ENCODE measurements at regions not wholly inside any gene's neighbourhood (a gene's known extent, or its start where the extent isn't known, plus 50 kb on each side); places are given as distances from the start of the nearest gene placed in this dataset.
A peak's percentile ranks its signal among the peaks of the same experiment; 100 is the strongest.

DNA sequence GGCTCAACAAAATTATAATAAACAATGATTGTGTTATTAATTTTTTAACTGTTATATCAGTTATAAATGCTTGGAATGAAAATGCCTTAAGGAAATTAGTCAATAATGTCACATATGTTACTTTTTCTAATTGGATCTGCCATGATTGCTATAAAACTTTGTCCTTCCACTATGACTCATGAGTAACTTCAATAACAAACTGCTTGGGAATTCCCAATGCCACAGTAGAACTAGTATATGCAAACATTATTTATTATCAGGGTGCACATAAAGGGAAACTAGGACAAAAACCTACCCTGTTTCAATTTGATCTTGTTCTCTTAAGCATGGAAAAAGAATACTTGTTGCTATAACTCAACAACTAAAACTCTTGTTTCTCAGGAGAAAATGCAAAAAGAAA, 59.1 kb upstream of the PDC start:
- no peaks in the 10 kb centered on the region for H3K79me2 ChIP-seq (ENCODE audit: control insufficient read depth, insufficient read depth, low read length)
- no peaks in the 10 kb centered on the region for H3K4me1 ChIP-seq (ENCODE audit: control insufficient read depth, insufficient read depth, low read length)
- H3K4me2 ChIP-seq (ENCODE audit: control insufficient read depth, insufficient read depth) = no peak overlapping the region
- SMC1A ChIA-PET (ENCODE audit: uncharacterized antibody, unreplicated experiment) = no interaction called here
- no TSS peak for BruUV-seq (replicated peaks)
- ATAC-seq (0 out of 3 replicates have a peak, but pooled peaks have one; percentile 29), DNase-seq (ENCODE audit: low read depth, low spot score) (no peak), FAIRE-seq (no peak)
- H3K4me3 ChIP-seq = no peak overlapping the region
- no peaks in the 10 kb centered on the region for H4K20me1 ChIP-seq (ENCODE audit: control insufficient read depth, insufficient read depth)
- H3K9ac ChIP-seq (ENCODE audit: control insufficient read depth, insufficient read depth, low read length) = no peak overlapping the region
- in situ Hi-C loops (cut with MboI) (no loop called here), intact Hi-C loops (cut with micrococcal nuclease; ENCODE audit: unreplicated experiment) (no loop called here)
- TF ChIP-seq FOXM1 (IDR thresholded peaks at IDR 0.05; ENCODE audit: low read depth, low read length) = peak; percentile 22; the same call in 1 of the 2 replicates
- TF ChIP-seq PAX8 (IDR thresholded peaks at IDR 0.05) = no peak
- no peaks in the 10 kb centered on the region for H3K27me3 ChIP-seq (replicated peaks in 1 of 2; ENCODE audit: control insufficient read depth in 2 of 2, insufficient read depth in 2 of 2, low read length in 1 of 2)
- POLR2A ChIA-PET = no interaction called here
- RAD21 ChIA-PET (ENCODE audit: unreplicated experiment) = no interaction called here
- H2AFZ ChIP-seq (ENCODE audit: control insufficient read depth, low read depth, low read length) = no peak overlapping the region
- no peaks in the 10 kb centered on the region for H3K36me3 ChIP-seq (ENCODE audit: control insufficient read depth in 2 of 2, insufficient read depth in 2 of 2, low read length in 1 of 2)
- CTCF ChIA-PET = no interaction called here
- peaks cover 4% of the 10 kb centered on the region; the same call in 1 of the 3 replicates for H3K9me3 ChIP-seq (replicated peaks; ENCODE audit: control insufficient read depth, insufficient read depth, low read length)
- no peak overlapping the region for H3K27ac ChIP-seq (ENCODE audit: control insufficient read depth, insufficient read depth)

DNA sequence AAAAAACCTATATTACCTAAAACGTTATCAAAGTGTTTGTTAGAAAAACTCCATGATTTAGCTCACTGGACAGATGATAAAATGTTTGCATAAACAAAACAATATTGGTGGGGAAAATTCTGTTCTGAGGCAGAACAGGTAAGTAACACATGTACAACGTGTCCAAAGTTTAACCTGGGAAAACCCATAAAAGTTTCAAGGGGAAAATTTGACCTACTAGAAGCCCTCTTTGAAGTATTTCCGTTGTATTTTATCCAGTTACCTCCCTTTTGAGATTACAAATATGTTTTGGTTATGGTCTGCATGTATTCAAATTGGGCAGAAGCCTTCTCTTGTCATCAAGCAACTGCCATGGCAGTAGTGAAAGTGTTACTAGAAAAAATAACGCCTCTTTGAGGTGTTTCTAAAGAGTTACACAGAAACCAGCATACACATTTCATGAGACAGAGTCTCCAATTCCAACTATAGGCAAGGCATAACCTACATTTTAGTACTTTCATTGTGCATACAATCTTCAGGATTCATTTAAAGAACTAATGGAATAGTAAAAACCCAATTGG, 58.0 kb upstream of the PDC start:
- no peak overlapping the region for H3K9ac ChIP-seq (ENCODE audit: control insufficient read depth, insufficient read depth, low read length)
- H2AFZ ChIP-seq (ENCODE audit: control insufficient read depth, low read depth, low read length) = no peak overlapping the region; the same call in 1 of the 2 replicates
- ChIA-PET SMC1A (ENCODE audit: uncharacterized antibody, unreplicated experiment) (interaction anchor here (0.9 to 1.7 kb wide), 4 partner anchors 31 to 111 kb away, joined by 3 to 5 read pairs (median 3); no protein-coding TSS in a partner anchor), CTCF (no interaction called here), RAD21 (ENCODE audit: unreplicated experiment) (interaction anchor here (1.2 to 1.4 kb wide), 2 partner anchors 31 to 35 kb away, joined by 3 read pairs; no protein-coding TSS in a partner anchor), POLR2A (no interaction called here)
- no peak overlapping the region for H3K4me2 ChIP-seq (ENCODE audit: control insufficient read depth, insufficient read depth)
- no peaks in the 10 kb centered on the region for H3K27me3 ChIP-seq (replicated peaks in 1 of 2; ENCODE audit: control insufficient read depth in 2 of 2, insufficient read depth in 2 of 2, low read length in 1 of 2)
- intact Hi-C loops (cut with micrococcal nuclease; ENCODE audit: unreplicated experiment) (no loop called here), in situ Hi-C loops (cut with MboI) (no loop called here)
- H3K9me3 ChIP-seq (replicated peaks; ENCODE audit: control insufficient read depth, insufficient read depth, low read length) = peaks cover 2% of the 10 kb centered on the region; the same call in 1 of the 3 replicates
- H4K20me1 ChIP-seq (ENCODE audit: control insufficient read depth, insufficient read depth) = no peaks in the 10 kb centered on the region
- TF ChIP-seq NR2C1 (IDR thresholded peaks at IDR 0.05) = no peak
- no peak for TF ChIP-seq ETV6 (conservative IDR thresholded peaks at IDR 0.05 in 1 of 2, IDR thresholded peaks at IDR 0.05 in 1 of 2; ENCODE audit: borderline replicate concordance in 1 of 2, low read depth in 1 of 2)
- TF ChIP-seq SUZ12 (IDR thresholded peaks at IDR 0.05; ENCODE audit: unreplicated experiment) = no peak
- TF ChIP-seq RUNX3 (IDR thresholded peaks at IDR 0.05; ENCODE audit: low read length) = 0 out of 2 replicates have a peak, but pooled peaks have one; percentile 11
- 0 out of 2 replicates have a peak, but pooled peaks have one; percentile 50 for TF ChIP-seq ZNF217 (IDR thresholded peaks at IDR 0.05)
- TF ChIP-seq, protein P1, sequence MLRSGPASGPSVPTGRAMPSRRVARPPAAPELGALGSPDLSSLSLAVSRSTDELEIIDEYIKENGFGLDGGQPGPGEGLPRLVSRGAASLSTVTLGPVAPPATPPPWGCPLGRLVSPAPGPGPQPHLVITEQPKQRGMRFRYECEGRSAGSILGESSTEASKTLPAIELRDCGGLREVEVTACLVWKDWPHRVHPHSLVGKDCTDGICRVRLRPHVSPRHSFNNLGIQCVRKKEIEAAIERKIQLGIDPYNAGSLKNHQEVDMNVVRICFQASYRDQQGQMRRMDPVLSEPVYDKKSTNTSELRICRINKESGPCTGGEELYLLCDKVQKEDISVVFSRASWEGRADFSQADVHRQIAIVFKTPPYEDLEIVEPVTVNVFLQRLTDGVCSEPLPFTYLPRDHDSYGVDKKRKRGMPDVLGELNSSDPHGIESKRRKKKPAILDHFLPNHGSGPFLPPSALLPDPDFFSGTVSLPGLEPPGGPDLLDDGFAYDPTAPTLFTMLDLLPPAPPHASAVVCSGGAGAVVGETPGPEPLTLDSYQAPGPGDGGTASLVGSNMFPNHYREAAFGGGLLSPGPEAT (IDR thresholded peaks at IDR 0.05; ENCODE audit: low read depth) = 0 out of 2 replicates have a peak, but pooled peaks have one; percentile 40
- TF ChIP-seq NFIC (IDR thresholded peaks at IDR 0.05; ENCODE audit: low read depth, low read length) = peak; percentile 53; the same call in 1 of the 2 replicates
- TF ChIP-seq TCF7 (IDR thresholded peaks at IDR 0.05; ENCODE audit: borderline replicate concordance) = peak; percentile 10; the same call in 1 of the 2 replicates
- 0 out of 4 replicates have a peak, but pooled peaks of 1 of the 2 experiments have one; percentile 5 for TF ChIP-seq BHLHE40 (IDR thresholded peaks at IDR 0.05; ENCODE audit: borderline replicate concordance in 1 of 2, low read depth in 2 of 2, low read length in 1 of 2)
- peak; percentile 87 for ATAC-seq
- BruUV-seq (replicated peaks) = no TSS peak
- H3K27ac ChIP-seq (ENCODE audit: control insufficient read depth, insufficient read depth) = no peak overlapping the region
- 4% methylated on average over 4 of the region's 4 CpGs for WGBS (ENCODE audit: insufficient coverage, insufficient replicate concordance, low lambda C conversion rate, missing lambda C conversion rate)
- H3K79me2 ChIP-seq (ENCODE audit: control insufficient read depth, insufficient read depth, low read length) = no peaks in the 10 kb centered on the region
- H3K36me3 ChIP-seq (ENCODE audit: control insufficient read depth in 2 of 2, insufficient read depth in 2 of 2, low read length in 1 of 2) = no peaks in the 10 kb centered on the region
- no peaks in the 10 kb centered on the region for H3K4me1 ChIP-seq (ENCODE audit: control insufficient read depth, insufficient read depth, low read length)
- no peak overlapping the region for H3K4me3 ChIP-seq
- FAIRE-seq = peak; percentile 23
- DNase-seq (ENCODE audit: low read depth, low spot score) = no peak
